Prostate gland (tissue), 2 donors: ENCODE measurements at regions not wholly inside any gene's neighbourhood (a gene's known extent, or its start where the extent isn't known, plus 50 kb on each side); places are given as distances from the start of the nearest gene placed in this dataset.

Source experiments
- DNase-seq: peaks from one replicate; pipeline ENCODE4 v3.0.0-alpha.2; 2019; ENCODE audit warnings: low spot score
- H3K27ac ChIP-seq, 2 donors: fragments of 200-600 bp; sonication (generic); 2 replicates each; pipeline ENCODE4 v1.5.1; 2017 to 2019
- H3K27me3 ChIP-seq: fragments of 200-600 bp; sonication (generic); replicated peaks from 2 replicates; pipeline ENCODE4 v1.5.1; 2019; ENCODE audit not compliant: insufficient read depth
- H3K36me3 ChIP-seq, 2 donors: fragments of 200-600 bp; sonication (generic); 1 replicate in 1 of 2; 2 replicates in 1 of 2; pipeline versions ENCODE4 v1.5.1 to v1.8.1; 2017 to 2019
- H3K4me1 ChIP-seq: fragments of 200-600 bp; sonication (generic); replicated peaks from 2 replicates; pipeline ENCODE4 v1.5.1; 2019
- H3K4me3 ChIP-seq, 2 donors: fragments of 200-600 bp; sonication (generic); 2 replicates each; pipeline ENCODE4 v1.5.1; 2017 to 2019
- H3K9me3 ChIP-seq: fragments of 200-600 bp; sonication (generic); 2 replicates; pipeline ENCODE4 v1.5.1; 2017
- POLR2A ChIP-seq: fragments of 450-650 bp; IDR thresholded peaks from one replicate; pipeline ENCODE4 v1.6.1; 2016; ENCODE audit warnings: antibody characterized with exemption, mild to moderate bottlenecking
- POLR2AphosphoS5 ChIP-seq: sonication (generic); formaldehyde crosslinking; IDR thresholded peaks from one replicate; pipeline ENCODE4 v1.6.1; 2017; ENCODE audit warnings: antibody characterized with exemption
- WGBS: methylation state at CpG from one replicate; pipeline ENCODE4 v1.1.5; 2018; 5-methylcytosine and 5-hydroxymethylcytosine counted together
- intact Hi-C: fragments of 100-400 bp; cut with DNase I; formaldehyde crosslinking; loops from one replicate; pipeline ENCODE4 v1.14.2; 2022
- TF ChIP-seq, protein P1 (sequence below), 4 experiments: fragments of 200-600 bp in 2 of 4; fragments of 450-650 bp in 2 of 4; sonication (generic) in 2 of 4; IDR thresholded peaks; 1 replicate in 3 of 4; 2 replicates in 1 of 4; pipeline ENCODE4 v1.5.1; 2016 to 2019; ENCODE audit warnings: antibody characterized with exemption in 4 of 4, mild to moderate bottlenecking in 2 of 4, moderate library complexity in 2 of 4

DNA sequence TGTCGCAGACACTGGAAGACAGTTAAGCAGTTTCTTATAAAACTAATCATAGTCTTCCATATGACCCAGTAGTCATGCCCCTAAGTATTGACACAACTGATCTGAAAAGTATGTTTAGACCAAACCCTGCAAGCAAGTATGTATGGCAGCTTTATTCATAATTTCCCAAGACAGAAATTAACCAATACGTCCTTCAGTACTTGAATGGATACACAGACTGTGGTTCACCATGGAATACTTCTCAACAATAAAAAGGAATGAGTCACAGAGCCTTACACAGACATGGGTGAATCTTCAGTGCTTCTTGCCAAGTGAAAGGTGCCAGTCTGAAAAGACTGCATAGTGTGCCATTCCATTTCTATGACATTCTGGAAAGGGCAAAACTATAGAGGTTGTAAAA is 50.2 kb upstream of the AKR1E2 start:
- WGBS, result 84% methylated on average over 2 of the region's 2 CpGs
- H3K27me3 ChIP-seq, result no peaks in the 10 kb centered on the region
- H3K4me3 ChIP-seq, result no peak overlapping the region
- no peak for TF ChIP-seq POLR2A
- no peak for TF ChIP-seq POLR2AphosphoS5
- TF ChIP-seq, protein P1, sequence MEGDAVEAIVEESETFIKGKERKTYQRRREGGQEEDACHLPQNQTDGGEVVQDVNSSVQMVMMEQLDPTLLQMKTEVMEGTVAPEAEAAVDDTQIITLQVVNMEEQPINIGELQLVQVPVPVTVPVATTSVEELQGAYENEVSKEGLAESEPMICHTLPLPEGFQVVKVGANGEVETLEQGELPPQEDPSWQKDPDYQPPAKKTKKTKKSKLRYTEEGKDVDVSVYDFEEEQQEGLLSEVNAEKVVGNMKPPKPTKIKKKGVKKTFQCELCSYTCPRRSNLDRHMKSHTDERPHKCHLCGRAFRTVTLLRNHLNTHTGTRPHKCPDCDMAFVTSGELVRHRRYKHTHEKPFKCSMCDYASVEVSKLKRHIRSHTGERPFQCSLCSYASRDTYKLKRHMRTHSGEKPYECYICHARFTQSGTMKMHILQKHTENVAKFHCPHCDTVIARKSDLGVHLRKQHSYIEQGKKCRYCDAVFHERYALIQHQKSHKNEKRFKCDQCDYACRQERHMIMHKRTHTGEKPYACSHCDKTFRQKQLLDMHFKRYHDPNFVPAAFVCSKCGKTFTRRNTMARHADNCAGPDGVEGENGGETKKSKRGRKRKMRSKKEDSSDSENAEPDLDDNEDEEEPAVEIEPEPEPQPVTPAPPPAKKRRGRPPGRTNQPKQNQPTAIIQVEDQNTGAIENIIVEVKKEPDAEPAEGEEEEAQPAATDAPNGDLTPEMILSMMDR (IDR thresholded peaks at IDR 0.05), result no peak
- H3K36me3 ChIP-seq, result no peaks in the 10 kb centered on the region
- no peaks in the 10 kb centered on the region for H3K9me3 ChIP-seq
- no peaks in the 10 kb centered on the region for H3K4me1 ChIP-seq
- intact Hi-C loops, result no loop called here
- no peak for DNase-seq
- H3K27ac ChIP-seq, result no peak overlapping the region

- Histone ChIP-seq H3K4me1 (no peaks in the 10 kb centered on the region), H3K27me3 (no peaks in the 10 kb centered on the region), H3K9me3 (no peaks in the 10 kb centered on the region), H3K27ac (no peak overlapping the region), H3K36me3 (no peaks in the 10 kb centered on the region), H3K4me3 (no peak overlapping the region)
- TF ChIP-seq, protein P1 (IDR thresholded peaks at IDR 0.05), result no peak
- no peak for TF ChIP-seq POLR2A
- no peak for TF ChIP-seq POLR2AphosphoS5
- WGBS, result 79% methylated on average over 2 of the region's 2 CpGs
- intact Hi-C loops, result loop anchor here (5.0 kb wide), 1 partner anchor 1575 kb away; no protein-coding TSS in a partner anchor
- DNase-seq, result no peak
These were observed 53.8 kb upstream of the AKR1E2 start for GRCh38 chr10:4772202-4772570.

GRCh38 chr10:4771554-4772201 is 54.3 kb upstream of the AKR1E2 start:
- DNase-seq, result no peak
- H3K27ac ChIP-seq, result no peak overlapping the region
- intact Hi-C loops, result loop anchor here (5.0 kb wide), 1 partner anchor 1574 kb away; no protein-coding TSS in a partner anchor
- no peaks in the 10 kb centered on the region for H3K36me3 ChIP-seq
- 71% methylated on average over 5 of the region's 5 CpGs for whole genome bisulfite sequencing
- H3K9me3 ChIP-seq, result no peaks in the 10 kb centered on the region
- H3K27me3 ChIP-seq, result no peaks in the 10 kb centered on the region
- H3K4me1 ChIP-seq, result no peaks in the 10 kb centered on the region
- H3K4me3 ChIP-seq, result no peak overlapping the region
- TF ChIP-seq, protein P1 (IDR thresholded peaks at IDR 0.05), result no peak
- TF ChIP-seq POLR2A (no peak), POLR2AphosphoS5 (no peak)

- no peak overlapping the region for H3K27ac ChIP-seq
- no peaks in the 10 kb centered on the region for H3K27me3 ChIP-seq
- no peak overlapping the region for H3K4me3 ChIP-seq
- DNase-seq, result no peak
- no peaks in the 10 kb centered on the region for H3K36me3 ChIP-seq
- intact Hi-C loops, result loop anchor here (5.0 kb wide), 1 partner anchor 1574 kb away; no protein-coding TSS in a partner anchor
- no peaks in the 10 kb centered on the region for H3K4me1 ChIP-seq
- 14% methylated on average over 3 of the region's 3 CpGs for WGBS
- H3K9me3 ChIP-seq, result no peaks in the 10 kb centered on the region
- TF ChIP-seq POLR2A, result no peak
- peak; percentile 17 for TF ChIP-seq POLR2AphosphoS5
- TF ChIP-seq, protein P1 (IDR thresholded peaks at IDR 0.05), result peak in 3 of 4 experiments; percentile 20 to 40 (median 38)
These were observed 55.0 kb upstream of the AKR1E2 start for GRCh38 chr10:4770801-4771553.
